Kidney (tissue), 13 donors: ENCODE measurements at regions not wholly inside any gene's neighbourhood (a gene's known extent, or its start where the extent isn't known, plus 50 kb on each side); places are given as distances from the start of the nearest gene placed in this dataset.
A peak's percentile ranks its signal among the peaks of the same experiment; 100 is the strongest.
"Not testable (repeated sequence)": the region's sequence is repeated elsewhere in the genome, so short reads cannot be mapped to it uniquely, and the experiment has no call there.

Experiments
- DNase-seq, 5 donors: peaks; one replicate each; pipeline ENCODE4 v3.0.0-alpha.2; 2013 to 2020
- FAIRE-seq: peaks from 2 replicates; lab custom pipeline; 2012; peaks lifted over from hg19 to GRCh38; lab: Jason Lieb, UNC
- H3K27ac ChIP-seq, 2 donors: one replicate each; pipeline ENCODE4 v1.7.0; 2013; ENCODE audit warnings: low read depth in 2 of 2, low read length in 2 of 2, inconsistent platforms in 1 of 2
- H3K27me3 ChIP-seq: one replicate; pipeline ENCODE4 v1.7.1; 2013; ENCODE audit warnings: low read length, inconsistent platforms; ENCODE audit not compliant: control insufficient read depth, insufficient read depth
- H3K36me3 ChIP-seq, 3 donors: one replicate each; pipeline versions ENCODE4 v1.7.0 to v1.7.1; 2013; ENCODE audit warnings: low read length in 3 of 3, control low read depth in 1 of 3, inconsistent platforms in 1 of 3; ENCODE audit not compliant: insufficient read depth in 3 of 3, control insufficient read depth in 2 of 3
- H3K4me1 ChIP-seq, 3 donors: one replicate each; pipeline versions ENCODE4 v1.7.0 to v1.7.1; 2013; ENCODE audit warnings: low read length in 3 of 3, inconsistent platforms in 1 of 3, low read depth in 1 of 3; ENCODE audit not compliant: control insufficient read depth in 2 of 3, insufficient read depth in 2 of 3
- H3K4me3 ChIP-seq, 3 donors: one replicate each; pipeline versions ENCODE4 v1.7.0 to v1.8.1; 2013; ENCODE audit warnings: low read length in 3 of 3, control low read depth in 1 of 3, inconsistent platforms in 1 of 3
- H3K9ac ChIP-seq, 3 donors: one replicate each; pipeline versions ENCODE4 v1.7.0 to v1.7.1; 2013; ENCODE audit warnings: low read length in 3 of 3, control low read depth in 1 of 3, inconsistent platforms in 1 of 3
- H3K9me3 ChIP-seq, 3 donors: one replicate each; pipeline versions ENCODE4 v1.7.0 to v1.7.1; 2013; ENCODE audit warnings: low read length in 3 of 3, control low read depth in 1 of 3, inconsistent platforms in 1 of 3; ENCODE audit not compliant: control insufficient read depth in 2 of 3, insufficient read depth in 1 of 3
- CTCF ChIP-seq: IDR thresholded peaks from 3 replicates; pipeline ENCODE4 v1.5.1; 2012; ENCODE audit warnings: mild to moderate bottlenecking, moderate library complexity, borderline replicate concordance; ENCODE audit not compliant: insufficient read depth; ENCODE audit errors: extremely low read depth
- intact Hi-C: fragments of 100-400 bp; cut with DNase I; formaldehyde crosslinking; loops from one replicate; pipeline ENCODE4 v1.11.1; 2022
- donor health status: control.
- donor health status: control.
- donor health status: control.
- donor health status: control.
- donor health status: control.
- donor health status: DM: yes; HTN: yes; CAD: no.
- donor health status: Normal renal cell carcinoma (clear cell type).

GRCh38 chr6:114816678-114817077, 473.9 kb upstream of the HS3ST5 start:
- no peak for FAIRE-seq
- H3K4me1 ChIP-seq, result no peaks in the 10 kb centered on the region
- DNase-seq, result no peak
- TF ChIP-seq CTCF, result no peak
- intact Hi-C loops, result no loop called here
- H3K9me3 ChIP-seq, result no peaks in the 10 kb centered on the region
- H3K4me3 ChIP-seq, result no peak overlapping the region
- no peaks in the 10 kb centered on the region for H3K27me3 ChIP-seq
- no peak overlapping the region for H3K9ac ChIP-seq
- H3K36me3 ChIP-seq, result no peaks in the 10 kb centered on the region
- H3K27ac ChIP-seq, result no peak overlapping the region

GRCh38 chr6:114810468-114810867, 467.6 kb upstream of the HS3ST5 start:
- H3K9ac ChIP-seq, result no peak overlapping the region
- intact Hi-C loops, result no loop called here
- no peaks in the 10 kb centered on the region for H3K9me3 ChIP-seq
- DNase-seq (no peak), FAIRE-seq (no peak)
- H3K4me1 ChIP-seq, result no peaks in the 10 kb centered on the region
- no peak overlapping the region for H3K4me3 ChIP-seq
- TF ChIP-seq CTCF, result no peak
- H3K27ac ChIP-seq, result no peak overlapping the region
- no peaks in the 10 kb centered on the region for H3K36me3 ChIP-seq
- no peaks in the 10 kb centered on the region for H3K27me3 ChIP-seq

GRCh38 chr6:114805426-114805825, 462.6 kb upstream of the HS3ST5 start:
- FAIRE-seq, H3K9ac ChIP-seq, H3K4me1 ChIP-seq, H3K27me3 ChIP-seq, intact Hi-C loops, H3K9me3 ChIP-seq, H3K4me3 ChIP-seq, H3K27ac ChIP-seq, H3K36me3 ChIP-seq: not testable (repeated sequence)
- DNase-seq, result peak in 1 of 5 donors; percentile 40

GRCh38 chr6:114796576-114796975, 453.8 kb upstream of the HS3ST5 start:
- intact Hi-C loops, result no loop called here
- no peaks in the 10 kb centered on the region for H3K9me3 ChIP-seq

More at GRCh38 chr6:114796576-114796975, 453.8 kb upstream of the HS3ST5 start:
- no peaks in the 10 kb centered on the region for H3K4me1 ChIP-seq
- H3K27me3 ChIP-seq, result no peaks in the 10 kb centered on the region
- H3K4me3 ChIP-seq, result no peak overlapping the region
- DNase-seq (peak in 1 of 5 donors; percentile 31), FAIRE-seq (no peak)
- no peak for TF ChIP-seq CTCF
- no peak overlapping the region for H3K27ac ChIP-seq
- no peak overlapping the region for H3K9ac ChIP-seq
- no peaks in the 10 kb centered on the region for H3K36me3 ChIP-seq
